A549 (cell line): ENCODE measurements at regions not wholly inside any gene's neighbourhood (a gene's known extent, or its start where the extent isn't known, plus 50 kb on each side); places are given as distances from the start of the nearest gene placed in this dataset.
"Not testable (repeated sequence)": the region's sequence is repeated elsewhere in the genome, so short reads cannot be mapped to it uniquely, and the experiment has no call there.

ENCODE experiments used
- ATAC-seq, 2 experiments: fragments of 200-7000 bp in 1 of 2; fragments of >200 bp in 1 of 2; cut with Nextera tagmentation in 1 of 2; cut with Tn5 transposase in 1 of 2; 3 replicates each; pipeline versions ENCODE4 v1.8.0 to v1.9.1; 2018 to 2020; ENCODE audit warnings: mild to moderate bottlenecking in 1 of 2, moderate library complexity in 1 of 2
- CTCF ChIA-PET: fragments of 300-600 bp; sonication (Branson Sonifier 250); formaldehyde crosslinking; extraction: SDS; loops from one replicate; lab custom pipeline; 2021; ENCODE audit warnings: antibody characterized with exemption, inconsistent platforms; lab: Yijun Ruan, JAX
- POLR2A ChIA-PET: fragments of 350-600 bp; formaldehyde crosslinking; extraction: SDS; loops from one replicate; lab custom pipeline; 2021; ENCODE audit warnings: antibody characterized with exemption, inconsistent platforms; lab: Yijun Ruan, JAX
- DNase-seq, 2 experiments: peaks; one replicate each; pipeline versions ENCODE4 v3.0.0 to v3.0.0-alpha.2; 2011 to 2016; ENCODE audit warnings: low read depth in 1 of 2, low spot score in 1 of 2
- FAIRE-seq: peaks from 2 replicates; lab custom pipeline; 2011; peaks lifted over from hg19 to GRCh38; lab: Jason Lieb, UNC
- H3K27ac ChIP-seq, 2 experiments: fragments of >200 bp; sonication (Bioruptor Twin); formaldehyde crosslinking; 3 replicates each; pipeline ENCODE4 v1.5.1; 2016 to 2017
- H3K4me1 ChIP-seq: fragments of >200 bp; sonication (Bioruptor Twin); formaldehyde crosslinking; 3 replicates; pipeline ENCODE4 v1.6.1; 2016
- H3K4me2 ChIP-seq: fragments of >200 bp; sonication (Bioruptor Twin); formaldehyde crosslinking; 3 replicates; pipeline ENCODE4 v1.6.1; 2016
- H3K4me3 ChIP-seq: fragments of >200 bp; sonication (Bioruptor Twin); formaldehyde crosslinking; 3 replicates; pipeline ENCODE4 v1.5.1; 2016
- H3K9me3 ChIP-seq: fragments of >200 bp; sonication (Bioruptor Twin); formaldehyde crosslinking; 3 replicates; pipeline ENCODE4 v1.6.1; 2016
- BHLHE40 ChIP-seq: IDR thresholded peaks from 2 replicates; pipeline ENCODE4 v1.6.1; 2012; ENCODE audit warnings: low read depth, low read length, inconsistent platforms
- CEBPB ChIP-seq, 2 experiments: fragments of >200 bp in 1 of 2; sonication (Bioruptor Twin) in 1 of 2; formaldehyde crosslinking in 1 of 2; IDR thresholded peaks; 2 replicates each; pipeline ENCODE4 v1.6.1; 2012 to 2016
- EHF ChIP-seq: fragments of 250-450 bp; sonication (Bioruptor Pico); IDR thresholded peaks from 2 replicates; pipeline ENCODE4 v1.5.0; 2020; ENCODE audit warnings: mild to moderate bottlenecking
- EHMT2 ChIP-seq: fragments of 200-600 bp; sonication (generic); IDR thresholded peaks from 2 replicates; pipeline ENCODE4 v1.6.1; 2016; ENCODE audit warnings: antibody characterized with exemption, low read depth, mild to moderate bottlenecking, moderate library complexity
- ESRRA ChIP-seq: fragments of 150-350 bp; IDR thresholded peaks from 2 replicates; pipeline ENCODE4 v1.6.1; 2014; ENCODE audit warnings: mild to moderate bottlenecking, low read length, borderline replicate concordance
- FOSB ChIP-seq: fragments of 250-450 bp; sonication (Bioruptor Pico); IDR thresholded peaks from 2 replicates; pipeline ENCODE4 v1.5.0; 2020; ENCODE audit warnings: mild to moderate bottlenecking, moderate library complexity
- FOXS1 ChIP-seq: fragments of 250-450 bp; sonication (Bioruptor Pico); IDR thresholded peaks from 2 replicates; pipeline ENCODE4 v1.5.0; 2020; ENCODE audit warnings: mild to moderate bottlenecking, moderate library complexity
- HOXB5 ChIP-seq: fragments of 250-450 bp; sonication (Bioruptor Pico); IDR thresholded peaks from 2 replicates; pipeline ENCODE4 v1.5.0; 2020; ENCODE audit warnings: mild to moderate bottlenecking, moderate library complexity
- JUN ChIP-seq, 2 experiments: fragments of >200 bp; sonication (Bioruptor Twin); formaldehyde crosslinking; IDR thresholded peaks; 2 replicates in 1 of 2; 3 replicates in 1 of 2; pipeline ENCODE4 v1.6.1; 2016 to 2017
- JUNB ChIP-seq: fragments of >200 bp; sonication (Bioruptor Twin); formaldehyde crosslinking; IDR thresholded peaks from 2 replicates; pipeline ENCODE4 v1.6.1; 2016
- KDM1A ChIP-seq: fragments of 200-600 bp; sonication (generic); IDR thresholded peaks from 2 replicates; pipeline ENCODE4 v1.6.1; 2016; ENCODE audit warnings: low read depth, mild to moderate bottlenecking
- POLR2A ChIP-seq: IDR thresholded peaks from 2 replicates; pipeline ENCODE4 v1.6.1; 2012; ENCODE audit warnings: mild to moderate bottlenecking, low read length
- POLR2AphosphoS2 ChIP-seq: conservative IDR thresholded peaks from 2 replicates; pipeline ENCODE4 v1.6.1; 2012; ENCODE audit warnings: low read length, improper control_type of control experiment, inconsistent platforms
- RAD21 ChIP-seq, 2 experiments: fragments of >200 bp in 1 of 2; sonication (Bioruptor Twin) in 1 of 2; formaldehyde crosslinking in 1 of 2; IDR thresholded peaks in 1 of 2; conservative IDR thresholded peaks in 1 of 2; 2 replicates in 1 of 2; 3 replicates in 1 of 2; pipeline ENCODE4 v1.6.1; 2012 to 2018; ENCODE audit warnings: inconsistent platforms in 1 of 2
- RARB ChIP-seq: fragments of 250-450 bp; sonication (Bioruptor Pico); IDR thresholded peaks from 2 replicates; pipeline ENCODE4 v1.8.0; 2021; ENCODE audit warnings: mild to moderate bottlenecking, moderate library complexity
- SMC3 ChIP-seq: fragments of >200 bp; sonication (Bioruptor Twin); formaldehyde crosslinking; IDR thresholded peaks from 3 replicates; pipeline ENCODE4 v1.6.1; 2018; ENCODE audit warnings: inconsistent platforms
- ZFP36 ChIP-seq: fragments of 450-650 bp; IDR thresholded peaks from 2 replicates; pipeline ENCODE4 v1.6.1; 2014; ENCODE audit warnings: borderline replicate concordance; ENCODE audit not compliant: partially characterized antibody
- ZSCAN20 ChIP-seq: fragments of 250-450 bp; sonication (Bioruptor Pico); IDR thresholded peaks from 2 replicates; pipeline ENCODE4 v1.8.0; 2022; ENCODE audit warnings: mild to moderate bottlenecking, moderate library complexity
- WGBS: methylation state at CpG from one replicate; pipeline ENCODE4 v1.1.6; 2017; ENCODE audit errors: missing lambda C conversion rate; 5-methylcytosine and 5-hydroxymethylcytosine counted together
- TF ChIP-seq, protein P1 (sequence below): fragments of >200 bp; sonication (Bioruptor Twin); formaldehyde crosslinking; IDR thresholded peaks from 2 replicates; pipeline ENCODE4 v1.6.1; 2016

DNA sequence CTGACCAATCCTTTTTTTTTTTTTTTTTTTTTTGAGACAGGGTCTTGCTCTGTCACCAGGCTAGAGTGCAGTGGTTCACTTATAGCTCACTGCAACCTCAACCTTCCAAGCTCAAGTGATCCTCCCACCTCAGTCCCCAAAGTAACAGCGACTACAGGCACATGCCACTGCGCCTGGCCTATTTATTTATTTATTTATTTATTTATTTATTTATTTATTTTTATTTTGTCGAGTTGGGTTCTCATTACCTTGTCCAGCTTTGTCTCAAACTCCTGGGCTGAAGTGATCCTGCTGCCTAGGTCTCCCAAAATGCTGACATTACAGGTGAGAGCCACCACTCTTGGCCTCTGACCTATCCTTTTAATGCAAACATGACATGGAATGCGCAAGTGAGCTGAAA lies 124.4 kb downstream of the GXYLT1 start:
- no peak for ATAC-seq
- no peak overlapping the region for H3K4me2 ChIP-seq
- POLR2A ChIA-PET: no interaction called here
- TF ChIP-seq BHLHE40: no peak
- no peak for TF ChIP-seq ZSCAN20
- TF ChIP-seq EHF (CRISPR knock-in tag): no peak
- no peak for TF ChIP-seq FOXS1
- no peak for TF ChIP-seq CEBPB (IDR thresholded peaks at IDR 0.05)
- TF ChIP-seq, all 56 proteins: peak for 0
- FAIRE-seq: no peak
- no peaks in the 10 kb centered on the region for H3K9me3 ChIP-seq
- 66% methylated on average over 4 of the region's 4 CpGs for WGBS
- CTCF ChIA-PET: no interaction called here
- DNase-seq: no peak
- no peak overlapping the region for H3K27ac ChIP-seq
- H3K4me3 ChIP-seq: no peak overlapping the region
- H3K4me1 ChIP-seq: no peaks in the 10 kb centered on the region

- no peaks in the 10 kb centered on the region for H3K4me1 ChIP-seq
- H3K9me3 ChIP-seq: no peaks in the 10 kb centered on the region
- no peak for FAIRE-seq
- no peak for DNase-seq
- TF ChIP-seq SMC3: no peak
- TF ChIP-seq BHLHE40: no peak
- TF ChIP-seq HOXB5 (CRISPR knock-in tag): no peak
- TF ChIP-seq FOSB: no peak
- TF ChIP-seq RAD21 (conservative IDR thresholded peaks at IDR 0.05 in 1 of 2, IDR thresholded peaks at IDR 0.05 in 1 of 2): no peak
- no peak for TF ChIP-seq POLR2AphosphoS2
- no peak for TF ChIP-seq JUNB
- no peak for TF ChIP-seq RARB
- no peak for TF ChIP-seq CEBPB (IDR thresholded peaks at IDR 0.05)
- no peak for TF ChIP-seq EHF (CRISPR knock-in tag)
- TF ChIP-seq FOXS1: no peak
- TF ChIP-seq ESRRA: no peak
- TF ChIP-seq ZFP36: no peak
- no peak for TF ChIP-seq POLR2A
- TF ChIP-seq, protein P1, sequence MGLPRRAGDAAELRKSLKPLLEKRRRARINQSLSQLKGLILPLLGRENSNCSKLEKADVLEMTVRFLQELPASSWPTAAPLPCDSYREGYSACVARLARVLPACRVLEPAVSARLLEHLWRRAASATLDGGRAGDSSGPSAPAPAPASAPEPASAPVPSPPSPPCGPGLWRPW: no peak
- TF ChIP-seq KDM1A: no peak
- TF ChIP-seq JUN (IDR thresholded peaks at IDR 0.05): no peak
- no peak for ATAC-seq
- H3K4me3 ChIP-seq: no peak overlapping the region
- 34% methylated on average over 3 of the region's 3 CpGs for WGBS
- ChIA-PET CTCF (interaction anchor here (1.3 kb wide), 1 partner anchor 743 kb away, joined by 5 read pairs; no protein-coding TSS in a partner anchor), POLR2A (no interaction called here)
- H3K27ac ChIP-seq: no peak overlapping the region
- no peak overlapping the region for H3K4me2 ChIP-seq
Observed at GRCh38 chr12:42019746-42020145, 124.9 kb downstream of the GXYLT1 start.

- FAIRE-seq (no peak), DNase-seq (no peak), ATAC-seq (no peak)
- WGBS: 63% methylated on average over 6 of the region's 6 CpGs
- CTCF ChIA-PET: interaction anchor here (0.7 kb wide), 1 partner anchor 12 kb away, joined by 3 read pairs; no protein-coding TSS in a partner anchor
- POLR2A ChIA-PET: no interaction called here
- no peak overlapping the region for H3K27ac ChIP-seq
- H3K4me2 ChIP-seq: no peak overlapping the region
- TF ChIP-seq EHMT2: no peak
- no peak for TF ChIP-seq RARB
- no peak for TF ChIP-seq KDM1A
- no peak for TF ChIP-seq POLR2A
- TF ChIP-seq SMC3: no peak
- no peaks in the 10 kb centered on the region for H3K4me1 ChIP-seq
- no peaks in the 10 kb centered on the region for H3K9me3 ChIP-seq
- H3K4me3 ChIP-seq: no peak overlapping the region
Observed at GRCh38 chr12:42017051-42017450, 127.6 kb downstream of the GXYLT1 start.

DNA sequence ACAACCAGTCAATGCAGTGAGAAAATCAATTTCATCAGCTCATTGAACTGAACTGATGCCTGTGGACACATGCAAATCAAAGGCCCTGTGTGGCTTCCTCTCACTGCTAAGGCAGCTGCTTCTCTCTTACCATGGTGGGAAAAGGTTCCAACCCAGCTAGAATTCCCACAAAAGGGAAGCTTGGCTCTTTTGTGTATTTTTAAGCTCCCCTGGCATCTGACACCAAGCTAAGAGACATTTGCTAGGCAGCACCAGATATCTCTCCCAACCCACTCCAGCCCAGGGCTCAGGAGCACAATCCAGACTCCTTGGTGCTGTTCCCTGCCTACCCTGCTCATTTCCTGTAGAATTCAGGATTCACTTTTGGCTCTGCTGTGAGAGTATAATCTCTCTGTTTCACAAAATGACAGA lies 129.6 kb downstream of the GXYLT1 start:
- no peak overlapping the region for H3K4me3 ChIP-seq
- no peak for FAIRE-seq
- no peak for TF ChIP-seq JUNB
- TF ChIP-seq, all 56 proteins: peak for 0
- ChIA-PET POLR2A (no interaction called here), CTCF (interaction anchor here (0.6 to 2.4 kb wide), 3 partner anchors 9 to 294 kb away, joined by 3 to 20 read pairs (median 3); no protein-coding TSS in a partner anchor)
- Histone ChIP-seq H3K9me3 (no peaks in the 10 kb centered on the region), H3K4me2 (no peak overlapping the region), H3K4me1 (no peaks in the 10 kb centered on the region), H3K27ac (no peak overlapping the region)
- DNase-seq: no peak
- no peak for ATAC-seq

DNA sequence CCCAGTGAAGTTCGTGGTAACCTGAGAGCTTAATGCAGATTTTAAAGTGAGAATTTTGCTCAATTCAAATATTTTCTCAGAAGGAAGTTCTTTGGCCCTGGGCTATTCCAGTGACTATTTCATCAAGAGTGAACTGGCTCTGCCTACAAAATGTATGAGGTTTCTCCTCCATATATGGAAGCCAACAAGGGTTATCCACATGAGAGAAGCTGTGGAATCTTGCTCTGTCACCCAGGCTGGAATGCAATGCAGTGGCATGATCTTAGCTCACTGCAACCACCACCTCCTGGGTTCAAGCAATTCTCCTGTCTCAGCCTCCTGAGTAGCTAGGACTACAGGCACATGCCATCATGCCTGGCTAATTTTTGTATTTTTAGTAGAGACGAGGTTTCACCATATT lies 132.2 kb downstream of the GXYLT1 start:
- ATAC-seq, FAIRE-seq, H3K27ac ChIP-seq, H3K9me3 ChIP-seq, DNase-seq, POLR2A ChIA-PET, H3K4me2 ChIP-seq, H3K4me3 ChIP-seq, H3K4me1 ChIP-seq: not testable (repeated sequence)
- WGBS: 42% methylated on average over 2 of the region's 2 CpGs
- CTCF ChIA-PET: interaction anchor here (1.4 to 1.5 kb wide), 2 partner anchors 11 to 12 kb away, joined by 4 to 10 read pairs; no protein-coding TSS in a partner anchor
